ENCODE measurements at regions not wholly inside any gene's neighbourhood (a gene's known extent, or its start where the extent isn't known, plus 50 kb on each side); places are given as distances from the start of the nearest gene placed in this dataset.

- Histone ChIP-seq H3K36me3 (ENCODE audit: control insufficient read depth in 4 of 4, insufficient read depth in 3 of 4, low read depth in 1 of 4, low read length in 3 of 4) (no peaks in the 10 kb centered on the region), H3K4me1 (ENCODE audit: control insufficient read depth in 4 of 4, insufficient read depth in 4 of 4, low read length in 3 of 4) (no peaks in the 10 kb centered on the region), H3K9ac (ENCODE audit: low read depth in 1 of 2, low read length in 2 of 2) (no peak overlapping the region), H3K27me3 (ENCODE audit: control insufficient read depth in 4 of 4, insufficient read depth in 4 of 4, low read length in 3 of 4) (no peaks in the 10 kb centered on the region), H3K27ac (ENCODE audit: low read depth in 1 of 2, low read length in 2 of 2) (no peak overlapping the region), H3K4me3 (ENCODE audit: low read depth in 1 of 3, low read length in 3 of 3) (no peak overlapping the region), H3K9me3 (ENCODE audit: control insufficient read depth in 4 of 4, low read length in 3 of 4) (no peaks in the 10 kb centered on the region)
- 70% methylated on average over 1 of the region's 1 CpG for WGBS
- TF ChIP-seq SP1 (IDR thresholded peaks at IDR 0.05) (no peak), YY1 (IDR thresholded peaks at IDR 0.05) (no peak), RXRA (IDR thresholded peaks at IDR 0.05) (no peak), HNF4G (IDR thresholded peaks at IDR 0.05) (no peak), NR2F2 (IDR thresholded peaks at IDR 0.05) (no peak), REST (IDR thresholded peaks at IDR 0.05) (no peak), HNF4A (conservative IDR thresholded peaks at IDR 0.05) (no peak), TAF1 (conservative IDR thresholded peaks at IDR 0.05) (no peak), JUND (IDR thresholded peaks at IDR 0.05) (no peak), CTCF (IDR thresholded peaks at IDR 0.05; ENCODE audit: low read depth, low read length, missing input control) (no peak), RAD21 (IDR thresholded peaks at IDR 0.05) (no peak), ATF3 (IDR thresholded peaks at IDR 0.05) (no peak), FOXA1 (IDR thresholded peaks at IDR 0.05) (no peak), FOXA2 (IDR thresholded peaks at IDR 0.05) (no peak), ZBTB33 (IDR thresholded peaks at IDR 0.05) (no peak), MAX (IDR thresholded peaks at IDR 0.05) (no peak), EGR1 (IDR thresholded peaks at IDR 0.05; ENCODE audit: low read depth in 2 of 2) (no peak)
- no peak for DNase-seq (ENCODE audit: low spot score)
Measured at GRCh38 chr3:83971666-83972065, 987.1 kb upstream of the CADM2 start.

GRCh38 chr3:84008623-84009022 is 950.2 kb upstream of the CADM2 start:
- no peak overlapping the region for H3K4me3 ChIP-seq (ENCODE audit: low read depth in 1 of 3, low read length in 3 of 3)
- H3K27ac ChIP-seq (ENCODE audit: low read depth in 1 of 2, low read length in 2 of 2) = no peak overlapping the region
- H3K4me1 ChIP-seq (ENCODE audit: control insufficient read depth in 4 of 4, insufficient read depth in 4 of 4, low read length in 3 of 4) = no peaks in the 10 kb centered on the region
- DNase-seq (ENCODE audit: low spot score) = no peak
- no peak overlapping the region for H3K9ac ChIP-seq (ENCODE audit: low read depth in 1 of 2, low read length in 2 of 2)
- no peaks in the 10 kb centered on the region for H3K27me3 ChIP-seq (ENCODE audit: control insufficient read depth in 4 of 4, insufficient read depth in 4 of 4, low read length in 3 of 4)
- H3K36me3 ChIP-seq (ENCODE audit: control insufficient read depth in 4 of 4, insufficient read depth in 3 of 4, low read depth in 1 of 4, low read length in 3 of 4) = no peaks in the 10 kb centered on the region
- H3K9me3 ChIP-seq (ENCODE audit: control insufficient read depth in 4 of 4, low read length in 3 of 4) = no peaks in the 10 kb centered on the region
- 44% methylated on average over 1 of the region's 1 CpG for WGBS
- TF ChIP-seq ZBTB33 (IDR thresholded peaks at IDR 0.05) = no peak
- no peak for TF ChIP-seq CTCF (IDR thresholded peaks at IDR 0.05; ENCODE audit: low read depth, low read length, missing input control)
- no peak for TF ChIP-seq HNF4A (conservative IDR thresholded peaks at IDR 0.05)
- no peak for TF ChIP-seq MAX (IDR thresholded peaks at IDR 0.05)
- TF ChIP-seq GABPA (IDR thresholded peaks at IDR 0.05 in 1 of 2, conservative IDR thresholded peaks at IDR 0.05 in 1 of 2) = no peak
- no peak for TF ChIP-seq SP1 (IDR thresholded peaks at IDR 0.05)
- TF ChIP-seq YY1 (IDR thresholded peaks at IDR 0.05) = no peak
- no peak for TF ChIP-seq RXRA (IDR thresholded peaks at IDR 0.05)
- TF ChIP-seq NR2F2 (IDR thresholded peaks at IDR 0.05) = no peak
- no peak for TF ChIP-seq EGR1 (IDR thresholded peaks at IDR 0.05; ENCODE audit: low read depth in 2 of 2)
- no peak for TF ChIP-seq FOXA1 (IDR thresholded peaks at IDR 0.05)
- TF ChIP-seq HNF4G (IDR thresholded peaks at IDR 0.05) = no peak
- no peak for TF ChIP-seq FOXA2 (IDR thresholded peaks at IDR 0.05)
- no peak for TF ChIP-seq TAF1 (conservative IDR thresholded peaks at IDR 0.05)

All from liver (tissue), 8 donors.